WERI-Rb-1 (cell line): ENCODE measurements at regions not wholly inside any gene's neighbourhood (a gene's known extent, or its start where the extent isn't known, plus 50 kb on each side); places are given as distances from the start of the nearest gene placed in this dataset.
"Not testable (repeated sequence)": the region's sequence is repeated elsewhere in the genome, so short reads cannot be mapped to it uniquely, and the experiment has no call there.

ENCODE experiments used
- DNase-seq: peaks from one replicate; pipeline ENCODE4 v3.0.0-alpha.2; 2020
- H3K27ac ChIP-seq: fragments of 250-450 bp; sonication (Bioruptor Pico); 2 replicates; pipeline ENCODE4 v1.5.1; 2020; ENCODE audit warnings: mild to moderate bottlenecking, moderate library complexity
- H3K27me3 ChIP-seq: fragments of 250-450 bp; sonication (Bioruptor Pico); 2 replicates; pipeline ENCODE4 v1.5.1; 2021; ENCODE audit warnings: mild to moderate bottlenecking, low read depth, moderate library complexity; ENCODE audit not compliant: insufficient read depth, severe bottlenecking
- H3K36me3 ChIP-seq: fragments of 250-450 bp; sonication (Bioruptor Pico); 2 replicates; pipeline ENCODE4 v1.5.1; 2020; ENCODE audit warnings: mild to moderate bottlenecking, moderate library complexity
- H3K4me3 ChIP-seq: 2 replicates; pipeline ENCODE4 v1.5.1; 2011; ENCODE audit warnings: low read depth, mild to moderate bottlenecking, control low read depth, low read length
- H3K9me3 ChIP-seq: fragments of 250-450 bp; sonication (Bioruptor Pico); 2 replicates; pipeline ENCODE4 v1.5.1; 2021; ENCODE audit warnings: mild to moderate bottlenecking, moderate library complexity; ENCODE audit not compliant: severe bottlenecking
- TF ChIP-seq, protein P1 (sequence below): IDR thresholded peaks from 2 replicates; pipeline ENCODE4 v1.5.1; 2011; ENCODE audit warnings: low read depth, mild to moderate bottlenecking, control low read depth, inconsistent platforms, low read length

GRCh38 chrX:108900333-108900732 lies 164.0 kb upstream of the IRS4 start:
- Histone ChIP-seq H3K27me3 (no peaks in the 10 kb centered on the region), H3K27ac (no peak overlapping the region), H3K9me3 (no peaks in the 10 kb centered on the region), H3K36me3 (no peaks in the 10 kb centered on the region), H3K4me3 (no peak overlapping the region)
- no peak for DNase-seq
- TF ChIP-seq, protein P1, sequence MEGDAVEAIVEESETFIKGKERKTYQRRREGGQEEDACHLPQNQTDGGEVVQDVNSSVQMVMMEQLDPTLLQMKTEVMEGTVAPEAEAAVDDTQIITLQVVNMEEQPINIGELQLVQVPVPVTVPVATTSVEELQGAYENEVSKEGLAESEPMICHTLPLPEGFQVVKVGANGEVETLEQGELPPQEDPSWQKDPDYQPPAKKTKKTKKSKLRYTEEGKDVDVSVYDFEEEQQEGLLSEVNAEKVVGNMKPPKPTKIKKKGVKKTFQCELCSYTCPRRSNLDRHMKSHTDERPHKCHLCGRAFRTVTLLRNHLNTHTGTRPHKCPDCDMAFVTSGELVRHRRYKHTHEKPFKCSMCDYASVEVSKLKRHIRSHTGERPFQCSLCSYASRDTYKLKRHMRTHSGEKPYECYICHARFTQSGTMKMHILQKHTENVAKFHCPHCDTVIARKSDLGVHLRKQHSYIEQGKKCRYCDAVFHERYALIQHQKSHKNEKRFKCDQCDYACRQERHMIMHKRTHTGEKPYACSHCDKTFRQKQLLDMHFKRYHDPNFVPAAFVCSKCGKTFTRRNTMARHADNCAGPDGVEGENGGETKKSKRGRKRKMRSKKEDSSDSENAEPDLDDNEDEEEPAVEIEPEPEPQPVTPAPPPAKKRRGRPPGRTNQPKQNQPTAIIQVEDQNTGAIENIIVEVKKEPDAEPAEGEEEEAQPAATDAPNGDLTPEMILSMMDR = no peak

GRCh38 chrX:108896349-108896748 lies 160.0 kb upstream of the IRS4 start:
- H3K27me3 ChIP-seq, H3K9me3 ChIP-seq, H3K27ac ChIP-seq, DNase-seq, H3K4me3 ChIP-seq, H3K36me3 ChIP-seq: not testable (repeated sequence)

GRCh38 chrX:108892501-108892900 lies 156.1 kb upstream of the IRS4 start:
- peaks cover 2% of the 10 kb centered on the region for H3K27me3 ChIP-seq
- H3K27ac ChIP-seq = no peak overlapping the region
- no peaks in the 10 kb centered on the region for H3K36me3 ChIP-seq
- DNase-seq = no peak
- H3K9me3 ChIP-seq = no peaks in the 10 kb centered on the region
- no peak overlapping the region for H3K4me3 ChIP-seq
- TF ChIP-seq, protein P1 = no peak

DNA sequence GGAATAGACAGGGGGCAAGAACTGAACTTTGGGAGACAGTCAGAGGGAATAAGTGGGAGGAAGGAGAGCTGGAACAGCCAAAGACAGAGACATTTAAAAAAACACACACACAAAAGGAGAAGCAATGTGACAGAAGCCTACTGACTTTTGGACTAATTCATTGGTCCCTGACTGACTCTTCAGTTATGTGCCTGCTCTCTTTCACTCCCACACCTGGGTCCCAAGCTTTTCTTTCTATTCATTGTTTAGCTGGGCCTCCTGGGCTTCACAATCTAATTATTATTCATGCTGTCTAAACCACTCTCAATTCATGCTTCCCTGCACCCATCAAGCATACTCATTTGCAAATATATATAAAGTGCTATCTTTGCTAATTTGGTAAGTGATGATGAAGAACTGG lies 139.2 kb upstream of the IRS4 start:
- H3K27ac ChIP-seq = no peak overlapping the region
- TF ChIP-seq, protein P1 = no peak
- H3K9me3 ChIP-seq = no peaks in the 10 kb centered on the region
- peaks cover 21% of the 10 kb centered on the region for H3K27me3 ChIP-seq
- H3K36me3 ChIP-seq = no peaks in the 10 kb centered on the region
- H3K4me3 ChIP-seq = no peak overlapping the region
- DNase-seq = no peak

- H3K4me3 ChIP-seq, H3K27ac ChIP-seq, H3K27me3 ChIP-seq, DNase-seq, H3K9me3 ChIP-seq, H3K36me3 ChIP-seq: not testable (repeated sequence)
These were observed 106.7 kb upstream of the IRS4 start for GRCh38 chrX:108843039-108843438.

- DNase-seq = no peak
- no peaks in the 10 kb centered on the region for H3K9me3 ChIP-seq
- H3K27me3 ChIP-seq = peaks cover 25% of the 10 kb centered on the region
- no peaks in the 10 kb centered on the region for H3K36me3 ChIP-seq
- TF ChIP-seq, protein P1 = no peak
- H3K27ac ChIP-seq = no peak overlapping the region
- H3K4me3 ChIP-seq = no peak overlapping the region
These were observed 97.6 kb upstream of the IRS4 start for GRCh38 chrX:108833993-108834392.

DNA sequence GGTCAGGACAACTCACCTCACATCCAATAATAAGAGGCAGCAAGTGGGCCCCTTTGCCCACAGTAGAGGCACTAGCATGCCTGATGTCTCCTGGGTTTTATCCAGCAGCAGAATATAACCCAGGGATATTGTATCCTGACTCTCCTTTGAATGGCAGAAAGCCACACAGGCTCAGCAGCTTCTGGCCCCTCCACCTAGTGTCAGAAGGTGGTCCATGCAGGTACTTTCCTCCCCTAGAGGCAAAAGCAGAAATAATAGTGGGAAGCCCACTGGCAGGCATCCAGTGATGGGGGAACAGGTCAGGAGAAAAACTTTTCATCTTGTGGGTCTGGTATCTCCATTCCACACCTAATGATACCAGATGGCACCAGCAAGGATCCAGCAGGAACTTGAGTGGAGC lies 75.5 kb upstream of the IRS4 start:
- TF ChIP-seq, protein P1 = peak; percentile 36; the same call in 1 of the 2 replicates
- H3K27ac ChIP-seq = no peak overlapping the region
- DNase-seq = peak; percentile 8
- H3K4me3 ChIP-seq = no peak overlapping the region
- no peaks in the 10 kb centered on the region for H3K9me3 ChIP-seq
- no peaks in the 10 kb centered on the region for H3K36me3 ChIP-seq
- H3K27me3 ChIP-seq = no peaks in the 10 kb centered on the region
